HG02981 (cell line): ENCODE measurements at regions not wholly inside any gene's neighbourhood (a gene's known extent, or its start where the extent isn't known, plus 50 kb on each side); places are given as distances from the start of the nearest gene placed in this dataset.

Experiments used
- ATAC-seq: cut with Tn5 transposase; IDR thresholded peaks from one replicate; pipeline ENCODE4 v1.9.1; 2021; ENCODE audit warnings: mild to moderate bottlenecking, moderate library complexity; ENCODE audit not compliant: unreplicated experiment

GRCh38 chr10:128879030-128879429 lies 588.0 kb upstream of the MGMT start:
- no peak for ATAC-seq

- no peak for ATAC-seq
Measured at GRCh38 chr10:128879441-128880140, 587.5 kb upstream of the MGMT start.

DNA sequence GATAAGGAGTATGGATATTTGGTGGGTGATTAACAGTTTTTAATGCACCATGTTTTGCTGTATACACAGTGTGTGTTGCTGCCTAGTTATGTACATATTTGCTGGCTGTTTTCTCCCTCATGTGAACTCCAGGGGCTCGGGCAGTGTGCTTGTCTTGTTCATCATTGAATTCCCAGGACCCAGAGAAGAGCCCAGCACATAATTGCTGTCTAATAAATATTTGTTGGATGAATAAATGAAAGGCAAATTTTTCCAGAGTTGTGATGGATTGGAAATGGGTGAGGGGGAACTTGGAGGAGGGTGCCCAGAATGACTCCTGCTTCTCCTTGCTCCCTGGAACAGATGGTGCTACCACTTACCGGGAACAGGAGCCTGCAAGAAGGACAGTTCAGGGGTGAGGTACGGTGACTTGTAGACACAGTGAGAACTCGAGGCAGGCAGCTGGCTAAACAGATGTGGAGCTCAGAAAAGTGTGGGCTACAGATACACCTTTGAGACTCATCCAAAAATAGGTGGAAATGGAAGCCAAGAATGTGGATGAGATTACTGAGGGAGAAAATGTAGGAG lies 586.8 kb upstream of the MGMT start:
- no peak for ATAC-seq

DNA sequence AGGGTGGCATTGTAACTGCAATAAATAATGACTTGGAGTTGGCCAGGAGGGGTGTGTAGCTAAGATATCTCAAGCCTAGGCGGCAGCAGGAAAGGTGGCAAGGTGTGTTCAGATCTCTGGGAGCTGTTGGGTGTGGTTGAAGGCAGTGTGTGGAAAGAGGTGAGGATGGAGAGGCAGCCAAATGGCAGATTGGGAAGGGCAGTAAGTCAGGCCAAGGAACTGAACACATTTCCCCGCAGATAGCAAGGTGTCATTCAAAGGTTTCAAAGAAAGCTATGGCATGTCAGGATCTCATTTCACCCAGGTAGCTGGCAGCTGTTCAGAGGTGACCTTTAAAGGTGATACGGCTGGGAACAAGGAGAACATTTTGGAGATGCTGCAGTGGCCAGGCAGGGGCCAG lies 586.0 kb upstream of the MGMT start:
- ATAC-seq = no peak

GRCh38 chr10:128883231-128884032 lies 583.6 kb upstream of the MGMT start:
- ATAC-seq = no peak

- no peak for ATAC-seq
Measured at GRCh38 chr10:128884033-128884425, 583.0 kb upstream of the MGMT start.

DNA sequence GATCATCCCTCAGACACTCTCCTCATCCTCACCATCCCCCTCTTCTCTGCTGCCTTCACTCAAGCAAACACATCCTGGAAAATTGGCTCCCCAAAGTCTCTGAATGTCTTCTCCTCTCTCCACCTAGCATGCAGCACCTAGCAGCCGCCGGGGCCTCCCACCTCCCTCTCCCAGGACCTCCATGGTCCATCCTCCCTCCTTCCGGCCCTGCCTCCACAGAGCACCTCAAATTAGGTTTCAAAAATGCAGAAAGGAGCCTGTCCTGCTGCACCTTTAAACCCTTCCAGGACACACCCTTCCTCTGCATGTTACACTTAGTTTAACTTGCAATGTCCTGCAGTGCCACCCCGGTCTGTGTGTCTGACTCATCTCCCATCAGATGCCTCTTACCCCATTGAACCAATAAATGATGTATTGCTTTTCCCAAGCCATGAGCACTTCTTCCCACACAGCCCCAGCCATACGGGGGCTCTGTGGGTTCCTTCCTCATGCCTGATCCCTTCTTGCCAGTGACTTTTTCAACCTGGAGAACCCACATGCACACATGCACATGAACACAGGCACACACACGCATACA lies 582.5 kb upstream of the MGMT start:
- ATAC-seq = no peak

GRCh38 chr10:128885573-128886555 lies 581.2 kb upstream of the MGMT start:
- no peak for ATAC-seq

DNA sequence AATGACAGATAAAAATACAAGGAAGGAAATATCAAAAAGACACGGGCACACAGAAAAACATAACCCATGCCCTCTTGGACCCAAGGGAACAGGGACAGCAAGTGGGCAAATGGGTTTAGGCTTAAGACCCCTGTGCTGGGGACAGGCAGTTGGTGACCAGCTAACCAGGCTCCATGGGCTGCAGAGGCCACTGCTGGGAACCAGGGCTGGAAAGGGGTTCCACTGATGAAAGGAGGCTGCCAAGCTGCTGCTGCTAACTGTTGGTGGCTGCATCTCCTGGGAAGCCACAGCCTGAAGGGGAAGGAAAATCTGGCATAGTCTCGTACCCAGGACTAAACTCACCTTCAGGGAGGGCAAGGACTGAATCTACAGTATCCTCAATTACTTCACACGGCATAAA lies 579.2 kb upstream of the MGMT start:
- ATAC-seq = no peak

GRCh38 chr10:128892005-128892404 lies 575.0 kb upstream of the MGMT start:
- ATAC-seq = no peak

GRCh38 chr10:128894641-128895040 lies 572.4 kb upstream of the MGMT start:
- no peak for ATAC-seq

DNA sequence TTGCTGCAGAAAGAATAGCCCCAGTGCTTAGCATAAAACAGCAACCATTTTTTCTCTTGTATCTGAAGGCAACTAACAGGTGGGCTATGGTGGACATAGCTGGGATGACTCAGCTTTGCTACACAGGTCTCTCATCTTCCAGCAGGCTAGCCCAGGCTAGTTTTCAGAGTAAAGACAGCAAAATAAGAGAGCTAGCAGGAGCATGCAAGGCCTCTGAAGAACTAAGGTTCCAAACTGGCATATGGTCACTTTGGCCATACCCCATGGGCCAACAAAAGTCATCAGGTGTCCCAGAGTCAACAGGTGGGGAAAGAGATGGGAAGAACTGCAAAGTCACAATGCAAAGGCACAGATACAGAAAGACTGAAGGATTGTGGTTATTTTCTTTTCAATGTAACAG lies 571.6 kb upstream of the MGMT start:
- ATAC-seq = no peak

DNA sequence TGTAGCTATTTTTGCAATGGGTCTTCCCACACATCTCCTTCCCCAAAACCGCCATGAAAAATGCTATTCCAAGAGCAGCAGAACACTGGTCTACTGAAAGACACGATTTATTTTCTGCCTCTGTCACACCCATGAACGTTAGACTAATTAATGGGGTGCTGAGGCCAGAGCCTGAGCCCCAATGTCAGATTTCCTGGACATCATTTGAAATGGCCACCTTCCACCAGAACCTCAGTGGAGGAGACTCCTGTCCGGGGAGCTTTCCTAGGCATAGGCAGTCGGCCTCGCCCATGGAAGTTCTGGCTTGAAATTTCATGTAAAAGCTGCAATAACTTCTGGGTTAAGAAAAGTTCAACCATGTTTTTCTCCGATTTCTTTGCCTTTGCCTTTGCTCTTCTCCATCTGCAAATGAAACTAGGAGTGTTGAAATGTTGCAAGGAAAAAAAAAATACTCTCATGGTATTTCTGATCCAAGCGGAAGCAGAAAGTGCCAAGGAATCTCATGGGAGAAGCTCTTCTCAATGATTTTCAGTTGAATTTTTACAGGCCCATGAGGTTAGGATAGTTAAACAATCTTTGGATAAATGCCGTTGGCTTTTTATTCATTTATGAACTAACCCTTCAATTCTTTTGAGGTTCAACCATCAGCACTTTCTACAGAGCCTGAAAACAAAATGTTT lies 570.8 kb upstream of the MGMT start:
- no peak for ATAC-seq

GRCh38 chr10:128896963-128897362 lies 570.1 kb upstream of the MGMT start:
- no peak for ATAC-seq

GRCh38 chr10:128897401-128898129 lies 569.5 kb upstream of the MGMT start:
- ATAC-seq = no peak

DNA sequence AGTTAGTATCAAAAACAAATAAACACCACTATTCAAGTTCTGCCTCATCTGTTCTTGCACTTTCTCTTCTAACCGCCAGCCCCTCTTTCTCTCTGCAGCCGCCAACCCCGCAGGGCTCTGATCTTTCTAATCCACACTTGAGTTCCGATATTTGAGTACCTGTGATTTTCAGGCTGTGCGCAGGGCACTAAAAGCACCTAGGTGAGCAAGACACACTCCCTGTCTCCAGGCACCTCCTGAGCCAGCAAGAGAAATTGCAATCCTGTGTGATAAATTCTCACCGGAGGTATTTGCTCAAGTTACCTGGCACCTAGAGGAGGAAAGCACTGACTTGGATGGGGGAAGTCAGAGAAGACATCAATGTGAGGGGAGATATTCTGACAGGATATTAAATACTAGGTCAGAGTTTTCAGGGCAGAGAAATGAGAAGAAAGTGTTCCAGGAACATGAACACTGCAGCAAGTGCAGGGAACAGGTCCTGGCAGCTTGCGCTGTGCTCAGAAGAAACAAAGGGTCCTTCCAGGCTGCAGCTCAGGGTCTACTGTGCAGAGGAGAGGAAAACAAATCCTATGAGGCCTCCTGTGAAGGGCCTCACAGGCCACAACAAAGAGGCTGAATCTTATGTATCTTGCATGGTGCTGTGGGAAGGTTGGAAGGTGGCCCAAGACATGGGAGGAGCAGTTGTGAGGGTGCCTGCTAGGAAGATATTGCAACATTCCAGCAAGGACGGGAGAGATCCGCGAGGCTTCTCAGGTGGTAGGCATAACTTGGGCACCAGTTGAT lies 568.7 kb upstream of the MGMT start:
- no peak for ATAC-seq

GRCh38 chr10:128898916-128899195 lies 568.2 kb upstream of the MGMT start:
- no peak for ATAC-seq

DNA sequence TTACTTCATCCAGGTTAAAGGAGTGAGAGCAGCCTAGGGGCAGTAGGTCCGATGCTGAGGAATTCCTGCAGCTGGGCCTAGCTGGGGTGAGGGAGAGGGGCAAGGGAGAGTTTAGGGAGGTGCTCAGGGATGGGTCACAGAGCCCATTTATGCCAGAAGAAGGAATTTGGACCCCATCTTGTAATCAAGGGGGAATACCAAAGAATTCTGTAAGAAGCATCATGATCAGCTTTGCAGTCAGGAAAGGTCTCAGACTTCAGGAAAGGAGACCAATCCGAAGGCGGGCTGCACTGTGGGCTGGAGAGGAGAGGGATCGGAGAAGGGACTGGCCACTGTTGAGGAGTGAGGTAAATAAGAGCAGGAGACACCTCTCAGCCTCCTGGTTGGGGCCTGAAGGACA lies 566.6 kb upstream of the MGMT start:
- no peak for ATAC-seq

DNA sequence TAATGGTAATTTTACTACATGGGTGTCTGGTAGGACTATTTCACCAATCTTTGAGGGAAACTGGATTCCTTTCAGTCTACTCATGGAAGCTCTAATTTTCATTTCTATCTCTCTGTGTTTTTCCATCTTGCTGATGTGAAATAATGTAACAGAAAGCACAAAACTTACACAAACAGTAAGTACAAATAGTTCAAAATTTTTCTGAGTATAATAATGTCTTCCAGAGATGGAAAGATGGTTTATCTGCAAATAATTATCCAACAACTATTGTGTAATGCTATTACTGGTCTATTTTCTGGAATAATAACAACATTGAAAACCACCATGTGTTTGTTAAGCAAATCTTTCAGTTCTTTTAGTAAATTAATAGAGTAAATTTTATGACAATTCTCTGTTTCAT lies 565.8 kb upstream of the MGMT start:
- ATAC-seq = no peak
